ENCODE measurements at regions not wholly inside any gene's neighbourhood (a gene's known extent, or its start where the extent isn't known, plus 50 kb on each side); places are given as distances from the start of the nearest gene placed in this dataset.

DNA sequence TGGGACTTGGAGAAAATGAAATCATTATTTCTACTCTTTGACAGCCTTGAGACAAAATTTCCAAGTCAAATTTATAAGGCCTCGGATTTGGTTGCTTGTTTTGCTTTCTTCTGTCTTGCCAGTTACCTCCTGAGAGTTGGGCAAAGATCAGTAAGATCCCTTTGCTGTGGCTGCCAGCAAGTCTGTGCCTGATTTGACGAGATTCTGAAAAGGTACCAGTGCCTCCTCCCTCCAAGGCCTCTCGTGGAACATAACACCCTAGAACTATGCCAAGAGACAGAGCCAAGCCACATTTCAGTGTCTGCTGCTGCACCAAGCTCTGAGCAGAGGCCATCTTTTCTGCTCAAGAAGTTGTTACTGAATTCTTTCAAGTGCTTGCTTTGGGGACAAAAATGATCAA is 61.0 kb downstream of the GTPBP8 start:
- Mint-ChIP-seq H3K4me1 (peaks cover 0 to 4% of the 10 kb centered on the region in 2 donors), H3K36me3 (no peaks in the 10 kb centered on the region), H3K27ac (no peak overlapping the region), H3K4me3 (no peak overlapping the region), H3K27me3 (ENCODE audit: low read depth in 2 of 2) (no peaks in the 10 kb centered on the region), H3K9me3 (no peaks in the 10 kb centered on the region)
- TF ChIP-seq CTCF (IDR thresholded peaks at IDR 0.05), result no peak
- ATAC-seq (no peak), DNase-seq (no peak)
- Histone ChIP-seq H3K4me3 (ENCODE audit: low read length) (no peak overlapping the region), H3K27ac (ENCODE audit: low read length) (no peak overlapping the region), H3K36me3 (ENCODE audit: control insufficient read depth, insufficient read depth, low read length) (no peaks in the 10 kb centered on the region), H3K9me3 (ENCODE audit: control insufficient read depth, insufficient read depth, low read length) (no peaks in the 10 kb centered on the region), H3K27me3 (ENCODE audit: control insufficient read depth, insufficient read depth, low read length) (no peaks in the 10 kb centered on the region), H3K4me1 (ENCODE audit: control insufficient read depth, insufficient read depth, low read length) (peaks cover 6% of the 10 kb centered on the region)
- intact Hi-C loops (cut with micrococcal nuclease), result loop anchor here (1.0 kb wide), 2 partner anchors 237 to 527 kb away; no protein-coding TSS in a partner anchor
- 98% methylated on average over 3 of the region's 3 CpGs for WGBS (ENCODE audit: insufficient coverage)

GRCh38 chr3:113053169-113053568 is 62.4 kb downstream of the GTPBP8 start:
- Mint-ChIP-seq H3K27ac (no peak overlapping the region), H3K36me3 (no peaks in the 10 kb centered on the region), H3K4me3 (no peak overlapping the region), H3K27me3 (ENCODE audit: low read depth in 2 of 2) (no peaks in the 10 kb centered on the region), H3K9me3 (no peaks in the 10 kb centered on the region), H3K4me1 (peaks cover 0 to 11% of the 10 kb centered on the region in 2 donors)
- Histone ChIP-seq H3K27ac (ENCODE audit: low read length) (no peak overlapping the region), H3K9me3 (ENCODE audit: control insufficient read depth, insufficient read depth, low read length) (no peaks in the 10 kb centered on the region), H3K4me1 (ENCODE audit: control insufficient read depth, insufficient read depth, low read length) (peaks cover 6% of the 10 kb centered on the region), H3K4me3 (ENCODE audit: low read length) (no peak overlapping the region), H3K27me3 (ENCODE audit: control insufficient read depth, insufficient read depth, low read length) (no peaks in the 10 kb centered on the region), H3K36me3 (ENCODE audit: control insufficient read depth, insufficient read depth, low read length) (no peaks in the 10 kb centered on the region)
- WGBS (ENCODE audit: insufficient coverage), result 100% methylated on average over 1 of the region's 3 CpGs
- intact Hi-C loops (cut with micrococcal nuclease), result no loop called here
- TF ChIP-seq CTCF (IDR thresholded peaks at IDR 0.05), result no peak
- DNase-seq, result no peak
- no peak for ATAC-seq

DNA sequence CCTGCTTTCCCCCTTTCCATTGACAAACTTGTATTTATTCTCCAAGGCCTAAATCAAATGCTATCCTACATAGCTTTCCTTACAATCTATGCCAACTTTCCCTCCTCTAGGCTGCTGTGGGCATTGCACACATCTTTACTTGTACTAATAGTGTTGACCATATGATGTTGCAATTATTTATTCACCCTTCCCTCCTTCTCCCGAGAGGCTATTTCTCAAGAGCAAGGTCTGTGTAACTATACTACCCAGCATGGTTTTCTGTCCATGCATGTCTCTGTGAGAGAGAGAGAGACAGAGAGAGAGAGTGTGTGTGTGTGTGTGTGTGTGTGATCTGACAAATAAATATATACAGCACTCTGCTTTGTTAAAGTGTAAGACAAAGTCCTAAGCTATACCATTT is 63.8 kb downstream of the GTPBP8 start:
- H3K4me1 ChIP-seq (ENCODE audit: control insufficient read depth, insufficient read depth, low read length), result peaks cover 6% of the 10 kb centered on the region
- no peaks in the 10 kb centered on the region for H3K9me3 ChIP-seq (ENCODE audit: control insufficient read depth, insufficient read depth, low read length)
- no peaks in the 10 kb centered on the region for H3K27me3 Mint-ChIP-seq (ENCODE audit: low read depth in 2 of 2)
- no peaks in the 10 kb centered on the region for H3K36me3 ChIP-seq (ENCODE audit: control insufficient read depth, insufficient read depth, low read length)
- H3K27ac Mint-ChIP-seq, result no peak overlapping the region
- no peak for DNase-seq
- no peaks in the 10 kb centered on the region for H3K36me3 Mint-ChIP-seq
- H3K4me3 ChIP-seq (ENCODE audit: low read length), result no peak overlapping the region
- no peak for ATAC-seq
- no peak overlapping the region for H3K27ac ChIP-seq (ENCODE audit: low read length)
- H3K27me3 ChIP-seq (ENCODE audit: control insufficient read depth, insufficient read depth, low read length), result no peaks in the 10 kb centered on the region
- H3K4me1 Mint-ChIP-seq, result peaks cover 0 to 11% of the 10 kb centered on the region in 2 donors
- intact Hi-C loops (cut with micrococcal nuclease), result no loop called here
- no peaks in the 10 kb centered on the region for H3K9me3 Mint-ChIP-seq
- no peak for TF ChIP-seq CTCF (IDR thresholded peaks at IDR 0.05)
- H3K4me3 Mint-ChIP-seq, result no peak overlapping the region
- WGBS (ENCODE audit: insufficient coverage), result no CpG with 5 or more reads among the region's 1 CpG

DNA sequence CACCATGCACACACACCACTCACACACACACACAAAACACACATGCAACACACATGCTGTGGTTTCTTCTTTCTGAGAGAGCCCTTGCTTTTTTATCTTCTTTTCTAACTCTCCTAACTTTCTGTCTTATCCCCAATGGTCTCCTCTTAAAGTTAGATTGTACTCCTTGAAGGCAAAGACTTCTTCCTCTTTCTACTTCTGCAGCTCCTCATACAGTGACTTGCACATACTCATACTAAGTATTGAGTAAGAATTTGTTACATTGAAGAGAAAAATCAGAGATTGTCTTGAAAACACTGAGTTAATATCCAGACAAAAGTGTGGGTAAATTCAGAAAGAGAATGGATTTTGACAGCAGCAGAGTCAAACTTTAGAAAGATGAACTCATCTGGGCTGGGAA is 64.4 kb downstream of the GTPBP8 start:
- Mint-ChIP-seq H3K36me3 (no peaks in the 10 kb centered on the region), H3K27ac (no peak overlapping the region), H3K4me3 (no peak overlapping the region), H3K27me3 (ENCODE audit: low read depth in 2 of 2) (no peaks in the 10 kb centered on the region), H3K9me3 (no peaks in the 10 kb centered on the region), H3K4me1 (peaks cover 0 to 11% of the 10 kb centered on the region in 2 donors)
- no peaks in the 10 kb centered on the region for H3K27me3 ChIP-seq (ENCODE audit: control insufficient read depth, insufficient read depth, low read length)
- H3K27ac ChIP-seq (ENCODE audit: low read length), result no peak overlapping the region
- no peaks in the 10 kb centered on the region for H3K9me3 ChIP-seq (ENCODE audit: control insufficient read depth, insufficient read depth, low read length)
- H3K4me3 ChIP-seq (ENCODE audit: low read length), result no peak overlapping the region
- no peak for ATAC-seq
- TF ChIP-seq CTCF (IDR thresholded peaks at IDR 0.05), result no peak
- H3K36me3 ChIP-seq (ENCODE audit: control insufficient read depth, insufficient read depth, low read length), result no peaks in the 10 kb centered on the region
- peaks cover 6% of the 10 kb centered on the region for H3K4me1 ChIP-seq (ENCODE audit: control insufficient read depth, insufficient read depth, low read length)
- intact Hi-C loops (cut with micrococcal nuclease), result no loop called here
- DNase-seq, result no peak
